Fibroblast of lung (primary cell): ENCODE measurements at regions not wholly inside any gene's neighbourhood (a gene's known extent, or its start where the extent isn't known, plus 50 kb on each side); places are given as distances from the start of the nearest gene placed in this dataset.

Experiments
- DNase-seq, 2 donors: peaks; one replicate each; pipeline versions ENCODE4 v3.0.0 to v3.0.0-alpha.2; 2010; ENCODE audit warnings: low read depth in 2 of 2
- H2AFZ ChIP-seq: 2 replicates; pipeline ENCODE4 v1.5.1; 2012; ENCODE audit warnings: low read length, control low read depth, inconsistent platforms
- H3K27ac ChIP-seq: 2 replicates; pipeline ENCODE4 v1.5.1; 2011; ENCODE audit warnings: low read length, control low read depth; ENCODE audit not compliant: insufficient read depth
- H3K27me3 ChIP-seq: 2 replicates; pipeline ENCODE4 v1.5.1; 2011; ENCODE audit warnings: mild to moderate bottlenecking, low read length; ENCODE audit not compliant: control insufficient read depth, insufficient read depth
- H3K36me3 ChIP-seq: 2 replicates; pipeline ENCODE4 v1.5.1; 2011; ENCODE audit warnings: low read length; ENCODE audit not compliant: control insufficient read depth, insufficient read depth
- H3K4me1 ChIP-seq: 2 replicates; pipeline ENCODE4 v1.5.1; 2011; ENCODE audit warnings: low read length; ENCODE audit not compliant: control insufficient read depth, insufficient read depth; ENCODE audit errors: extremely low read depth
- H3K4me2 ChIP-seq: 2 replicates; pipeline ENCODE4 v1.5.1; 2011; ENCODE audit warnings: low read length, control low read depth; ENCODE audit not compliant: insufficient read depth; ENCODE audit errors: extremely low read depth
- H3K4me3 ChIP-seq, 4 experiments: fragments of 200-600 bp in 1 of 4; sonication (generic) in 1 of 4; replicated peaks in 1 of 4; 2 replicates each; pipeline ENCODE4 v1.5.1; 2011 to 2016; ENCODE audit warnings: low read length in 4 of 4, low read depth in 3 of 4, mild to moderate bottlenecking in 3 of 4, control low read depth in 2 of 4, inconsistent platforms in 1 of 4, mixed read lengths in 1 of 4; ENCODE audit not compliant: insufficient read depth in 1 of 4; ENCODE audit errors: control extremely low read depth in 1 of 4
- H3K79me2 ChIP-seq: 2 replicates; pipeline ENCODE4 v1.5.1; 2012; ENCODE audit warnings: mild to moderate bottlenecking, low read length, inconsistent platforms; ENCODE audit not compliant: control insufficient read depth, insufficient read depth
- H3K9ac ChIP-seq: 2 replicates; pipeline ENCODE4 v1.5.1; 2011; ENCODE audit warnings: mild to moderate bottlenecking, low read length, control low read depth; ENCODE audit not compliant: insufficient read depth
- H3K9me3 ChIP-seq: 2 replicates; pipeline ENCODE4 v1.5.1; 2012; ENCODE audit warnings: low read depth, low read length; ENCODE audit not compliant: control insufficient read depth, insufficient read depth
- H4K20me1 ChIP-seq: 2 replicates; pipeline ENCODE4 v1.5.1; 2011; ENCODE audit warnings: low read length; ENCODE audit not compliant: control insufficient read depth, insufficient read depth; ENCODE audit errors: extremely low read depth
- CTCF ChIP-seq, 2 donors: IDR thresholded peaks in 1 of 2; conservative IDR thresholded peaks in 1 of 2; 1 replicate in 1 of 2; 2 replicates in 1 of 2; pipeline ENCODE4 v1.5.1; 2011 to 2012; ENCODE audit warnings: low read length in 2 of 2, control low read depth in 1 of 2, inconsistent platforms in 1 of 2, low read depth in 1 of 2, mild to moderate bottlenecking in 1 of 2
- EZH2 ChIP-seq: IDR thresholded peaks from 2 replicates; pipeline ENCODE4 v1.5.1; 2012; ENCODE audit warnings: low read length, control low read depth, mild to moderate bottlenecking; ENCODE audit errors: missing control alignments

- Histone ChIP-seq H3K27ac (no peak overlapping the region), H3K9ac (no peak overlapping the region), H3K4me2 (no peak overlapping the region), H3K79me2 (no peaks in the 10 kb centered on the region), H3K36me3 (no peaks in the 10 kb centered on the region), H4K20me1 (no peaks in the 10 kb centered on the region), H2AFZ (no peak overlapping the region), H3K9me3 (no peaks in the 10 kb centered on the region), H3K4me1 (no peaks in the 10 kb centered on the region), H3K4me3 (no peak overlapping the region), H3K27me3 (no peaks in the 10 kb centered on the region)
- DNase-seq: no peak
- TF ChIP-seq CTCF (conservative IDR thresholded peaks at IDR 0.05 in 1 of 2, IDR thresholded peaks at IDR 0.05 in 1 of 2; ENCODE audit: low read depth in 1 of 2, low read length in 2 of 2) (no peak), EZH2 (no peak)
These were observed 273.5 kb upstream of the NPY start for GRCh38 chr7:24010495-24010894.

- Histone ChIP-seq H3K79me2 (no peaks in the 10 kb centered on the region), H3K4me1 (no peaks in the 10 kb centered on the region), H3K4me3 (no peak overlapping the region), H3K9ac (no peak overlapping the region), H3K9me3 (no peaks in the 10 kb centered on the region), H4K20me1 (no peaks in the 10 kb centered on the region), H2AFZ (no peak overlapping the region), H3K4me2 (no peak overlapping the region), H3K36me3 (no peaks in the 10 kb centered on the region), H3K27ac (no peak overlapping the region), H3K27me3 (no peaks in the 10 kb centered on the region)
- TF ChIP-seq CTCF (conservative IDR thresholded peaks at IDR 0.05 in 1 of 2, IDR thresholded peaks at IDR 0.05 in 1 of 2; ENCODE audit: low read depth in 1 of 2, low read length in 2 of 2) (no peak), EZH2 (no peak)
- no peak for DNase-seq
These were observed 266.5 kb upstream of the NPY start for GRCh38 chr7:24017519-24017918.

GRCh38 chr7:24018331-24018730 is 265.7 kb upstream of the NPY start:
- Histone ChIP-seq H3K4me1 (no peaks in the 10 kb centered on the region), H3K4me3 (no peak overlapping the region), H4K20me1 (no peaks in the 10 kb centered on the region), H3K27me3 (no peaks in the 10 kb centered on the region), H3K9ac (no peak overlapping the region), H3K36me3 (no peaks in the 10 kb centered on the region), H2AFZ (no peak overlapping the region), H3K9me3 (no peaks in the 10 kb centered on the region), H3K79me2 (no peaks in the 10 kb centered on the region), H3K4me2 (no peak overlapping the region), H3K27ac (no peak overlapping the region)
- no peak for TF ChIP-seq EZH2
- no peak for TF ChIP-seq CTCF (conservative IDR thresholded peaks at IDR 0.05 in 1 of 2, IDR thresholded peaks at IDR 0.05 in 1 of 2; ENCODE audit: low read depth in 1 of 2, low read length in 2 of 2)
- no peak for DNase-seq
